Heart right ventricle (tissue), 16 donors: ENCODE measurements at regions not wholly inside any gene's neighbourhood (a gene's known extent, or its start where the extent isn't known, plus 50 kb on each side); places are given as distances from the start of the nearest gene placed in this dataset.

Experiments
- ATAC-seq, 8 donors: fragments of 200-7000 bp; cut with Tn5 transposase; one replicate each; pipeline ENCODE4 v1.9.1; 2020; ENCODE audit warnings: mild to moderate bottlenecking in 8 of 8, moderate library complexity in 8 of 8, moderate number of reproducible peaks in 1 of 8
- DNase-seq, 2 donors: peaks; one replicate each; pipeline ENCODE4 v3.0.0-alpha.2; 2020
- H3K27ac ChIP-seq, 10 donors: fragments of 200-600 bp; sonication (generic) in 2 of 10; one replicate each; pipeline versions ENCODE4 v1.5.0 to v1.8.0; 2020 to 2022; ENCODE audit warnings: mild to moderate bottlenecking in 3 of 10
- H3K27me3 ChIP-seq, 7 donors: fragments of 200-600 bp; one replicate each; pipeline ENCODE4 v1.8.0; 2021 to 2022; ENCODE audit warnings: mild to moderate bottlenecking in 2 of 7
- H3K36me3 ChIP-seq, 9 donors: fragments of 200-600 bp; sonication (generic) in 1 of 9; one replicate each; pipeline versions ENCODE4 v1.5.0 to v1.8.0; 2020 to 2022; ENCODE audit warnings: mild to moderate bottlenecking in 2 of 9
- H3K4me1 ChIP-seq, 9 donors: fragments of 200-600 bp; sonication (generic) in 1 of 9; one replicate each; pipeline versions ENCODE4 v1.5.0 to v1.8.0; 2020 to 2022; ENCODE audit warnings: mild to moderate bottlenecking in 4 of 9
- H3K4me3 ChIP-seq, 10 donors: fragments of 200-600 bp; sonication (generic) in 2 of 10; one replicate each; pipeline versions ENCODE4 v1.5.0 to v1.8.0; 2020 to 2022; ENCODE audit warnings: mild to moderate bottlenecking in 7 of 10, moderate library complexity in 2 of 10
- H3K9me3 ChIP-seq, 11 donors: fragments of 200-600 bp in 10 of 11; sonication (generic) in 2 of 11; one replicate each; pipeline versions ENCODE4 v1.5.0 to v1.8.0; 2013 to 2022; ENCODE audit warnings: mild to moderate bottlenecking in 2 of 11, control low read depth in 1 of 11, moderate library complexity in 1 of 11
- WGBS, 2 donors: extraction: QIAGEN DNeasy Blood & Tissue Kit; methylation state at CpG; one replicate each; pipeline ENCODE4 v1.1.7; 2013; ENCODE audit warnings: inconsistent platforms in 1 of 2; 5-methylcytosine and 5-hydroxymethylcytosine counted together
- intact Hi-C, 10 donors: fragments of 100-400 bp; cut with DNase I; formaldehyde crosslinking; loops; one replicate each; pipeline versions ENCODE4 v1.11.1 to v1.14.2; 2022
- TF ChIP-seq, protein P1 (sequence below), 9 donors: fragments of 200-600 bp; sonication (generic) in 2 of 9; IDR thresholded peaks; one replicate each; pipeline versions ENCODE4 v1.5.0 to v1.8.0; 2021 to 2022; ENCODE audit warnings: antibody characterized with exemption in 9 of 9, mild to moderate bottlenecking in 5 of 9, moderate library complexity in 1 of 9
- donor health status: Arrhythmogenic right ventricular cardiomyopathy.
- donor health status: ischemic (EF 13 %, LVEDD 7.1; RV severe dilation, severe dysfunction).
- donor health status: healthy with polysubstance abuse.
- donor health status: DM: no; HTN: yes; CAD: no.
- donor health status: DM: no; HTN: no; CAD: no.
- donor health status: ischemic (EF 25% LVEDD 6.9; RV normal size, moderate dysfunction).
- donor health status: ischemic (EF 25% LVEDD 5.7; RV mildly dilated, moderate dysfunction).
- donor health status: healthy.
- donor health status: DM: yes; HTN: yes; CAD: no.
- donor health status: Ischemic cardiomyopathy.
- donor health status: ischemic (EF 35%, LVEDD 5.7; RV mildly dilated, moderate dysfunction).
- donor health status: nonischemic (EF 11% LVEDD 7.7; RV severe dilation, severe dysfunction).
- donor health status: DM: yes; HTN: yes; CAD: no.
- donor health status: PGD.
- donor health status: ischemic (EF 29% LVEDD 5.4; RV normal size, mild dysfunction).
- donor health status: nonischemic (EF 23%, LVEDD 6.1; RV moderate dilation, normal function).

DNA sequence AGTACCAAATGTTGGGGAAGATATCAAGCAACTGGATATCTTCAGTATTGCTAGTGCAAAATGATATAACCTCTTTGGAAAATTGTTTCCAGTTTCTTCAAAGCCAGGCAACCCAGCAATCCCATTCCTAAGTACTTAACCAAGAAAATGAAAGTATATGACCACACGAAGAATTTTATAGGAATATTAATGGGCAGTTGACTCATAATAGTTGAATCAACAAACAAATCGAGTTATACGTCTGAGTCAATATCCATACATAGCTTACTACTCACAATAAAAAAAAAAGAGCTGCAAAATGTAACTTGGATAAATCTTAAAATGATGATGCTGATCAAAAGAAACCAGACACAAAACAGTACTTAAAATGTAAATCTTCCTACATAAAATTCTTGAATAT lies 810.4 kb downstream of the METTL4 start:
- no peak for DNase-seq
- TF ChIP-seq, protein P1, sequence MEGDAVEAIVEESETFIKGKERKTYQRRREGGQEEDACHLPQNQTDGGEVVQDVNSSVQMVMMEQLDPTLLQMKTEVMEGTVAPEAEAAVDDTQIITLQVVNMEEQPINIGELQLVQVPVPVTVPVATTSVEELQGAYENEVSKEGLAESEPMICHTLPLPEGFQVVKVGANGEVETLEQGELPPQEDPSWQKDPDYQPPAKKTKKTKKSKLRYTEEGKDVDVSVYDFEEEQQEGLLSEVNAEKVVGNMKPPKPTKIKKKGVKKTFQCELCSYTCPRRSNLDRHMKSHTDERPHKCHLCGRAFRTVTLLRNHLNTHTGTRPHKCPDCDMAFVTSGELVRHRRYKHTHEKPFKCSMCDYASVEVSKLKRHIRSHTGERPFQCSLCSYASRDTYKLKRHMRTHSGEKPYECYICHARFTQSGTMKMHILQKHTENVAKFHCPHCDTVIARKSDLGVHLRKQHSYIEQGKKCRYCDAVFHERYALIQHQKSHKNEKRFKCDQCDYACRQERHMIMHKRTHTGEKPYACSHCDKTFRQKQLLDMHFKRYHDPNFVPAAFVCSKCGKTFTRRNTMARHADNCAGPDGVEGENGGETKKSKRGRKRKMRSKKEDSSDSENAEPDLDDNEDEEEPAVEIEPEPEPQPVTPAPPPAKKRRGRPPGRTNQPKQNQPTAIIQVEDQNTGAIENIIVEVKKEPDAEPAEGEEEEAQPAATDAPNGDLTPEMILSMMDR (IDR thresholded peaks at IDR 0.05) = no peak
- no peak for ATAC-seq
- H3K36me3 ChIP-seq = no peaks in the 10 kb centered on the region
- H3K9me3 ChIP-seq = peaks cover 0 to 19% (median 0%) of the 10 kb centered on the region in 11 donors
- no peak overlapping the region for H3K27ac ChIP-seq
- H3K27me3 ChIP-seq = no peaks in the 10 kb centered on the region
- WGBS, 2 donors = 78 to 89% methylated on average over 3 of the region's 3 CpGs
- intact Hi-C loops = no loop called here
- no peaks in the 10 kb centered on the region for H3K4me1 ChIP-seq
- no peak overlapping the region for H3K4me3 ChIP-seq

DNA sequence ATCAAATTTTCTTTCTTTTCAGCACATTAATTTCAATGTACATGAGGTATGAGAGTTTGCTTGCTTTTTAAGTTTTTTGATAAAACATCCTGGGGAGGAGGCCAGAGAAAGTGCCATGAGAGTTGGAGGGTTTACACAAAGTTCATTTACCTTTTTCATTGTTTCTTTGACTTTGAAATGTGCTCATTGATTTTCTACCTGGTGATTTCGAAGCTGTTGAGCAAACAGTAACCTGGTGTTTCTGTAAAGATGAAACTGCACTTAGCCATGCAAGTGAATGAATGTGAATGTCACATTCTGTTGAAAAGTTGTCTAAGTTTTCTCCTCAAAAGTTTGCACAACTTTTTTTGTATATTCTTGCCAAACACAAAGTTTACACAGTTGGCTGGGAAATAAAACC lies 797.0 kb downstream of the METTL4 start:
- no peaks in the 10 kb centered on the region for H3K36me3 ChIP-seq
- no peak for DNase-seq
- peaks cover 0 to 16% (median 5%) of the 10 kb centered on the region in 9 donors for H3K4me1 ChIP-seq
- intact Hi-C loops = no loop called here
- no peak for ATAC-seq
- H3K27me3 ChIP-seq = no peaks in the 10 kb centered on the region
- H3K4me3 ChIP-seq = no peak overlapping the region
- 62 to 84% methylated on average over 1 of the region's 1 CpG for WGBS, 2 donors
- H3K27ac ChIP-seq = no peak overlapping the region
- H3K9me3 ChIP-seq = no peaks in the 10 kb centered on the region
- TF ChIP-seq, protein P1 (IDR thresholded peaks at IDR 0.05) = no peak

DNA sequence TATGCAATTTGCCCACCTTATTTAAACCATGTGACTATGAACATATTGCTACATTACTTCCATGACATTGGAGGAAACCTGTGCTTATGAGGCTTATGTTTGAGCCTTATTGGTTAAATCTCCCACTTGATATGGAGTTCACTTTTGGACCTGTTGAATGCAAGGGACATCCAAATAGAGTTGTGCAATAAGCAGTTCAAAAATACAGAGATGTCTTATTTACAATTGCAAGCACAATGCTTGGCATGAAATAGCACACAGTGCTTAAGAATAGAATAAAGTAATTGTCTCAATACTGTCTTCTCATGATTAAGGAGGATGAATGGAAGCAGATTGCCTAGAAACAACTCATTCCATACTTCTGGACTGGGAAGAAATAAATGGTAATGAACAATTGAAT lies 793.5 kb downstream of the METTL4 start:
- Histone ChIP-seq H3K36me3 (no peaks in the 10 kb centered on the region), H3K27me3 (no peaks in the 10 kb centered on the region), H3K4me1 (peaks cover 0 to 31% (median 15%) of the 10 kb centered on the region in 9 donors), H3K9me3 (peaks cover 0 to under 1% (median 0%) of the 10 kb centered on the region in 11 donors), H3K4me3 (no peak overlapping the region), H3K27ac (peak overlapping the region in 8 of 10 donors; percentile 15 to 77 (median 56))
- DNase-seq (no peak), ATAC-seq (peak in 1 of 8 donors; percentile 25)
- TF ChIP-seq, protein P1 (IDR thresholded peaks at IDR 0.05) = no peak
- intact Hi-C loops = loop anchor here in 3 of 10 donors (2.0 to 5.0 kb wide), 2 partner anchors 109 to 111 kb away; no protein-coding TSS in a partner anchor

DNA sequence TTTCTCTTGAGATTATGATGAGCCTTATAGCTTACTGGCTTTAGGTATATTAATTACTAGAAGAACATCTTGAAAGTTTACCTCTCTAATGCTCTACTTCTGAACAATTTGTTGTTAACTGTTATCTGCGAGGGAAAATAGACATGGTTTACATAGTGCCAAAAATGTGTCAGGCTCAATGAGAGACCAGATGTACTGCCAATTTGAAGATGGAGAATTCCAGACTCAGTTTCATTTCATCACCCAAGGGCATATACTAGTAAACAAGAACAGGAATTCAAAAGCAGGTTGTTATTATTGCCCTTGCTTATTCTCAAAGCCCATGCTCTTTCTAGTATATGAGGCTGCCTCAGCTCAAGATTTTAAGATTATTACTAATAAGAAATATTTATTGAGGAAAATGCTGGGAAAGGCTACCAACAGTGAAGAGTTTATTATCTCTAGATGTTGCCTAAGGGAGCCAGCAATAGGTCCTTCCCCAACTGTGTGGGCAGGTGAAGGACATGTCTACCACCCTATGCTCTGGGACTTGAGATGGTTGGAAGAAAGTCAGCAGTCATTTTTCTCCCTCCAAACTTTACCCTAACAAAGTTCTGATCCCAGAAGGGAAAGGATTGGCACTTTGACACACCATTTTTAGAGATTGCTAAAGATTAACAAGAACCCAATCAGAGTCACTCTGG lies 792.7 kb downstream of the METTL4 start:
- Histone ChIP-seq H3K27ac (peak overlapping the region; percentile 12 to 78 (median 68)), H3K4me3 (no peak overlapping the region), H3K27me3 (no peaks in the 10 kb centered on the region), H3K36me3 (no peaks in the 10 kb centered on the region), H3K4me1 (peaks cover 0 to 31% (median 15%) of the 10 kb centered on the region in 9 donors), H3K9me3 (peaks cover 0 to 9% (median 0%) of the 10 kb centered on the region in 11 donors)
- intact Hi-C loops = loop anchor here in 3 of 10 donors (2.0 to 5.0 kb wide), 2 partner anchors 110 to 111 kb away; no protein-coding TSS in a partner anchor
- TF ChIP-seq, protein P1 (IDR thresholded peaks at IDR 0.05) = no peak
- no peak for DNase-seq
- peak in 7 of 8 donors; percentile 81 to 98 (median 92) for ATAC-seq
- 30 to 54% methylated on average over 1 of the region's 1 CpG for WGBS, 2 donors
